ENCODE measurements at regions not wholly inside any gene's neighbourhood (a gene's known extent, or its start where the extent isn't known, plus 50 kb on each side); places are given as distances from the start of the nearest gene placed in this dataset.

GRCh38 chr5:27437594-27438200 is 399.3 kb upstream of the CDH9 start:
- peaks cover 12% of the 10 kb centered on the region for H3K4me1 Mint-ChIP-seq
- H3K9me3 Mint-ChIP-seq = no peaks in the 10 kb centered on the region; the same call in 2 of the 3 replicates
- no peak overlapping the region for H3K27ac ChIP-seq (ENCODE audit: low read depth)
- H3K4me3 Mint-ChIP-seq = no peak overlapping the region
- no peaks in the 10 kb centered on the region for H3K27me3 ChIP-seq (ENCODE audit: insufficient read depth)
- no peaks in the 10 kb centered on the region for H3K36me3 ChIP-seq (ENCODE audit: insufficient read depth)
- no peaks in the 10 kb centered on the region for H3F3A ChIP-seq (replicated peaks; ENCODE audit: low read depth)
- ATAC-seq (no peak), DNase-seq (ENCODE audit: low spot score) (no peak)
- no peaks in the 10 kb centered on the region for H3K79me2 ChIP-seq (replicated peaks; ENCODE audit: insufficient read depth)
- H3K4me2 ChIP-seq = no peak overlapping the region
- H2AFZ ChIP-seq = no peak overlapping the region
- H3K27ac Mint-ChIP-seq = no peak overlapping the region
- H3K4me3 ChIP-seq = no peak overlapping the region
- 0 out of 2 replicates have a peak, but pooled peaks cover 7% of the 10 kb centered on the region for H3K4me1 ChIP-seq (ENCODE audit: insufficient read depth)
- no peaks in the 10 kb centered on the region for H3K36me3 Mint-ChIP-seq (ENCODE audit: low read depth)
- H3K9me2 ChIP-seq (ENCODE audit: insufficient read depth) = no peaks in the 10 kb centered on the region
- no peaks in the 10 kb centered on the region for H4K20me1 ChIP-seq (replicated peaks; ENCODE audit: insufficient read depth)
- H3K27me3 Mint-ChIP-seq (ENCODE audit: insufficient read depth, low read depth, poor library complexity) = no peaks in the 10 kb centered on the region
- no peak for TF ChIP-seq NANOG (IDR thresholded peaks at IDR 0.05; ENCODE audit: borderline replicate concordance)
- no peak for TF ChIP-seq JUNB (IDR thresholded peaks at IDR 0.05; ENCODE audit: unreplicated experiment)
- no peak for TF ChIP-seq POLR2AphosphoS5 (IDR thresholded peaks at IDR 0.05; ENCODE audit: low read depth)
- TF ChIP-seq CREB1 (CRISPR knock-in tag; IDR thresholded peaks at IDR 0.05; ENCODE audit: low read depth) = no peak
- no peak for TF ChIP-seq ETS1 (IDR thresholded peaks at IDR 0.05)

- DNase-seq (ENCODE audit: low spot score) = no peak
- Histone ChIP-seq H4K20me1 (replicated peaks; ENCODE audit: insufficient read depth) (no peaks in the 10 kb centered on the region), H3K27me3 (ENCODE audit: insufficient read depth) (no peaks in the 10 kb centered on the region), H2AFZ (no peak overlapping the region), H3F3A (replicated peaks; ENCODE audit: low read depth) (no peaks in the 10 kb centered on the region), H3K9me2 (ENCODE audit: insufficient read depth) (no peaks in the 10 kb centered on the region), H3K36me3 (ENCODE audit: insufficient read depth) (no peaks in the 10 kb centered on the region), H3K79me2 (replicated peaks; ENCODE audit: insufficient read depth) (no peaks in the 10 kb centered on the region), H3K4me2 (no peak overlapping the region), H3K27ac (ENCODE audit: low read depth) (no peak overlapping the region), H3K4me3 (no peak overlapping the region), H3K4me1 (ENCODE audit: insufficient read depth) (0 out of 2 replicates have a peak, but pooled peaks cover 7% of the 10 kb centered on the region)
- TF ChIP-seq ETS1 (IDR thresholded peaks at IDR 0.05) (no peak), ZNF331 (CRISPR knock-in tag; IDR thresholded peaks at IDR 0.05; ENCODE audit: low read depth) (no peak), POLR2AphosphoS5 (IDR thresholded peaks at IDR 0.05; ENCODE audit: low read depth) (no peak), JUNB (IDR thresholded peaks at IDR 0.05; ENCODE audit: unreplicated experiment) (no peak), STAT1 (IDR thresholded peaks at IDR 0.05; ENCODE audit: unreplicated experiment) (no peak)
- no peak overlapping the region for H3K27ac Mint-ChIP-seq
- peaks cover 12% of the 10 kb centered on the region for H3K4me1 Mint-ChIP-seq
- H3K36me3 Mint-ChIP-seq (ENCODE audit: low read depth) = no peaks in the 10 kb centered on the region
- H3K9me3 Mint-ChIP-seq = peaks cover 3% of the 10 kb centered on the region; the same call in 1 of the 3 replicates
- no peaks in the 10 kb centered on the region for H3K27me3 Mint-ChIP-seq (ENCODE audit: insufficient read depth, low read depth, poor library complexity)
- no peak overlapping the region for H3K4me3 Mint-ChIP-seq
- ATAC-seq = no peak
Observed at GRCh38 chr5:27434335-27434734, 395.9 kb upstream of the CDH9 start.

GRCh38 chr5:27414099-27414498 is 375.7 kb upstream of the CDH9 start:
- Mint-ChIP-seq H3K9me3 (no peaks in the 10 kb centered on the region), H3K27ac (no peak overlapping the region), H3K36me3 (ENCODE audit: low read depth) (peaks cover 4% of the 10 kb centered on the region; the same call in 2 of the 3 replicates), H3K27me3 (ENCODE audit: insufficient read depth, low read depth, poor library complexity) (no peaks in the 10 kb centered on the region), H3K4me3 (no peak overlapping the region), H3K4me1 (no peaks in the 10 kb centered on the region)
- no peaks in the 10 kb centered on the region for H3K79me2 ChIP-seq (replicated peaks; ENCODE audit: insufficient read depth)
- DNase-seq (ENCODE audit: low spot score) = no peak
- no peak overlapping the region for H2AFZ ChIP-seq
- no peak overlapping the region for H3K4me2 ChIP-seq
- ATAC-seq = no peak
- H4K20me1 ChIP-seq (replicated peaks; ENCODE audit: insufficient read depth) = no peaks in the 10 kb centered on the region
- H3K36me3 ChIP-seq (ENCODE audit: insufficient read depth) = no peaks in the 10 kb centered on the region
- 0 out of 2 replicates have a peak, but pooled peaks cover 7% of the 10 kb centered on the region for H3K9me2 ChIP-seq (ENCODE audit: insufficient read depth)
- H3K4me1 ChIP-seq (ENCODE audit: insufficient read depth) = no peaks in the 10 kb centered on the region
- no peak overlapping the region for H3K4me3 ChIP-seq
- no peak overlapping the region for H3K27ac ChIP-seq (ENCODE audit: low read depth)
- no peaks in the 10 kb centered on the region for H3K27me3 ChIP-seq (ENCODE audit: insufficient read depth)
- H3F3A ChIP-seq (replicated peaks; ENCODE audit: low read depth) = no peaks in the 10 kb centered on the region
- TF ChIP-seq EZH2phosphoT487 (IDR thresholded peaks at IDR 0.05; ENCODE audit: unreplicated experiment) (no peak), ZNF114 (CRISPR knock-in tag; IDR thresholded peaks at IDR 0.05) (no peak), POLR2AphosphoS5 (IDR thresholded peaks at IDR 0.05; ENCODE audit: low read depth) (no peak), CREB1 (CRISPR knock-in tag; IDR thresholded peaks at IDR 0.05; ENCODE audit: low read depth) (no peak), NANOG (IDR thresholded peaks at IDR 0.05; ENCODE audit: borderline replicate concordance) (no peak), JUNB (IDR thresholded peaks at IDR 0.05; ENCODE audit: unreplicated experiment) (no peak)

Measured in GM23338 (cell line).